ENCODE measurements at regions not wholly inside any gene's neighbourhood (a gene's known extent, or its start where the extent isn't known, plus 50 kb on each side); places are given as distances from the start of the nearest gene placed in this dataset.
A peak's percentile ranks its signal among the peaks of the same experiment; 100 is the strongest.

- peak; percentile 59 to 73 for DNase-seq
Measured at GRCh38 chr9:28774433-28775235, 1201.4 kb upstream of the C9orf72 start.

- DNase-seq = no peak
Measured at GRCh38 chr9:28779243-28779642, 1206.0 kb upstream of the C9orf72 start.

GRCh38 chr9:28781481-28781880, 1208.2 kb upstream of the C9orf72 start:
- peak; percentile 41 to 90 for DNase-seq

- DNase-seq = no peak
Measured at GRCh38 chr9:28782630-28783029, 1209.3 kb upstream of the C9orf72 start.

- no peak for DNase-seq
Measured at GRCh38 chr9:28792716-28793115, 1219.4 kb upstream of the C9orf72 start.

- no peak for DNase-seq
Measured at GRCh38 chr9:28799876-28800275, 1226.6 kb upstream of the C9orf72 start.

- DNase-seq = no peak
Measured at GRCh38 chr9:28801144-28801799, 1228.0 kb upstream of the C9orf72 start.

- DNase-seq = no peak
Measured at GRCh38 chr9:28805197-28805596, 1231.9 kb upstream of the C9orf72 start.

- peak in 1 of 2 experiments; percentile 15 for DNase-seq
Measured at GRCh38 chr9:28808042-28808441, 1234.8 kb upstream of the C9orf72 start.

- DNase-seq = no peak
Measured at GRCh38 chr9:28810388-28811075, 1237.3 kb upstream of the C9orf72 start.

GRCh38 chr9:28820741-28821140, 1247.5 kb upstream of the C9orf72 start:
- DNase-seq = peak in 1 of 2 experiments; percentile 12

- no peak for DNase-seq
Measured at GRCh38 chr9:28821240-28821639, 1248.0 kb upstream of the C9orf72 start.

GRCh38 chr9:28824432-28824963, 1251.2 kb upstream of the C9orf72 start:
- no peak for DNase-seq

- no peak for DNase-seq
Measured at GRCh38 chr9:28832168-28832770, 1259.0 kb upstream of the C9orf72 start.

- DNase-seq = no peak
Measured at GRCh38 chr9:28834156-28834555, 1260.9 kb upstream of the C9orf72 start.

GRCh38 chr9:28839778-28840430, 1266.6 kb upstream of the C9orf72 start:
- no peak for DNase-seq

GRCh38 chr9:28841775-28842174, 1268.5 kb upstream of the C9orf72 start:
- DNase-seq = no peak

- DNase-seq = no peak
Measured at GRCh38 chr9:28847331-28847730, 1274.0 kb upstream of the C9orf72 start.

GRCh38 chr9:28848671-28849070, 1275.4 kb upstream of the C9orf72 start:
- DNase-seq = no peak

- no peak for DNase-seq
Measured at GRCh38 chr9:28853477-28853876, 1280.2 kb upstream of the C9orf72 start.

- DNase-seq = peak in 1 of 2 experiments; percentile 38
Measured at GRCh38 chr9:28866951-28867350, 1293.7 kb upstream of the C9orf72 start.

GRCh38 chr9:28868228-28868990, 1295.1 kb upstream of the C9orf72 start:
- peak in 1 of 2 experiments; percentile 16 for DNase-seq

Data from NCI-H2081 (cell line).